Suppressor macrophage treated with lipopolysaccharide for 4 hours (primary cell): ENCODE measurements at regions not wholly inside any gene's neighbourhood (a gene's known extent, or its start where the extent isn't known, plus 50 kb on each side); places are given as distances from the start of the nearest gene placed in this dataset.

Source experiments
- DNase-seq: peaks from one replicate; pipeline ENCODE4 v3.0.0-alpha.2; 2020

DNA sequence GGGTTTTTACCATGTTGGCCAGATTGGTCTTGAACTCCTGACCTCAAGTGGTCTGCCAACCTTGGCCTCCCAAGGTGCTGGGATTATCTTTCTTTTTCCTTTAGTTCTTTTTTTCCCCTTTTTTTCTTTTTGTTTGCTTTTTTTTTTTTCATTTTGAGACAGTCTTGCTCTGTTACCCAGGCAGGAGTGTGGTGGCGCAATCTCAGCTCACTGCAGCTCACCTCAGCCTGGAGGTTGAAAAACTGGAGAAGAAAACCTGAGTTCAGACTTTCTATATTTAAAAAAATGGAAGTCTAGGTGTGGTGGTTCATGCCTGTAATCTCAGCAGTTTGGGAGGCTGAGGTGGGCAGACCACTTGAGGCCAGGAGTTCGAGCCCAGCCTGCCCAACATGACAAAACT is 181.1 kb upstream of the HS3ST1 start:
- DNase-seq: no peak

DNA sequence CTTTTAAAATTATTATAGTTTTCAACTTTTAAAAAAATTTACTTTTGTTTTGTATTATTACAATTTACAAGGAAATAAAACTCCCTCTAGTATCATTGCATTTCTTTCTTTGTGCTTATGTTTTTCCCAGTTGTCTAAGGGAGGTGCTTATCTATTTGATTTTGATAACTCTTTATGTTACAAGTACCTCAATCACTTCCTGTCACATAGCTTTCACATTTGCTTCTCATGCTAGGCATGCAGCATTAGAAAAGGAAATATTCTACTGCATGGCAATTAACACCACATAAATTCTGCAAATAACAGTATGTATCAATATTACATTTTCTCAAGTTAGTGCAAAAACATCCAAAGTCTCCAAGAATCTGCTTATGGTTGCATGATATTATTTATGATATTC is 180.3 kb upstream of the HS3ST1 start:
- DNase-seq: no peak

DNA sequence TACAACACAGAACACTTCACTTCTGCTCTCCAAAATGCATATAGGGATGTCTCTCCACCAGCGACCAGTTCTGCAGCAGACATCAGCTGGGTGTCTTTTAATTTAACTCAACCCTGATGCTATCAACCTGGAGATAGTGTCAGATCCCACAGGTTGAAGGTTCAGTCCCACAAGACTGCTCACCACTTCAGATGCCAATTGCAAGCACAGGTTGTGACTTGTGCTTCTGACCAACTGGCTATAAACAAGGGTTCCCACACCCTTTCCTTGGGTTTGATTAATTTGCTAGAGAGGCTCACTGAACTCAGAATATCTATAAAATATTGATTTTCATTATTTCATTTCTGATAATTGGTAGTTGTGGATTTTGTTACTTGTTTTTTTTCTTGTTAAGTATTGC is 177.4 kb upstream of the HS3ST1 start:
- DNase-seq: no peak

DNA sequence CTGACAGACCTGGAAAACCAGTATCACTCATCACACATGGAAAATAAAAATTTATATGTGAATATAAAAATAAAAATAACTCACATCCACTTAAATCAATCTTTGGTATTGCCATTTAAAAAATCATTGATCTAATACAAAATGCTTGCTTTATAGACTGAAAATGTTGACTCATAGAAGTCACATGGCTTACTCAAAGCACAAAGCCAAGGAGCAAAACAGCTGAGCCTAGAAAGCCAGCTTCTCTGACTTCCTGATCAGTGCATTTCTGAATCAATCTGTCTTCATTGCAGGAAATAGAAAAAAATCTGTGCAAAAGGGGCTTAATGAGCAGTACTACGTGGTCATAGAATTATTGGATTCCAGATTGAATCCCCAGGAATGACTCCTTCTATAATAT is 176.9 kb upstream of the HS3ST1 start:
- peak; percentile 21 for DNase-seq

DNA sequence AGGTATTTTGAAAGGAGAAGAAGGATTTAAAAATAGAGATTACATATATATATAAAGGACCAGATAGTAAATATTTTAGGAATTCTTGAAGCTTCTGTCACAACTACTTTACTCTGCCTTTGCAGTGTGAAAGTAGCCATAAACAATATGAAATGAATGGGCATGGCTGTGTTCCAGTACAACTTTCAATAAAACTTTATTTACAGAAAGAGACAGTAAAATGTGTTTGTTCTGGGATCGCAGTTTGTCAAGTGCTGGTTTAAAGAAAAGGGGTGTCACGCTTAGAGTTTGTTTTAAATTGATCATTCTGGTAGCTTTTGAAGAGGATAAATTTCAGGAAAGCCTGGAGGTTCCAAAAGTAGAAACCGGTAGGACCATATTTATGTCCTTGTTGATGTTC is 176.1 kb upstream of the HS3ST1 start:
- no peak for DNase-seq

DNA sequence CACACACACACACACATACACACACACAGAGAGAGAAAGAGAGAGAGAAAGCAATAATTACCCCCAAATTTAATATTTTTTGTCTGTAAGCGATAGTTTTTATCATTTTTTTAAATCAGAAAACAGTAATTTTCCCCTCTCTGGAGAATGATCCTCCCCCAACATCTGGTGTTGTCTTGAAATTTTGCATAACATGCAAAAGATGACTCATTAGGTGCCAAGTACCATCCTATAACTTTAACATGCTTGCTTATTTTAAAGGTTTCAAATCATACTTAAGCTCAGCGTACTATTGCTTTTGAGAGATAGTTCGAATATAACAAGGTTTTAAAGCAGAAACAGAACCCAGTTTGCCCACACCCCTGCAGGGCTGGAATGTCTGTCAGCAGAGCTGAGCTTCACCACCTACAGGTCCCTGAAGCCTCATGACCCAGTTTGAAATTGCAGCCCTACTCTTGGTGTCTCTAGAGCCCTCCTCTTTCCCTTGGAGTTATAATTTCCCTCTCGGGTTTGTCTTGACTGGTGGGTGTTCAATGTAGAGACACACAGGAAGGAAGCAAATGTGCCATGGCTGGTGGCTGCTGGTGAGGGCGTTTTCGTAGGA is 175.0 kb upstream of the HS3ST1 start:
- no peak for DNase-seq

DNA sequence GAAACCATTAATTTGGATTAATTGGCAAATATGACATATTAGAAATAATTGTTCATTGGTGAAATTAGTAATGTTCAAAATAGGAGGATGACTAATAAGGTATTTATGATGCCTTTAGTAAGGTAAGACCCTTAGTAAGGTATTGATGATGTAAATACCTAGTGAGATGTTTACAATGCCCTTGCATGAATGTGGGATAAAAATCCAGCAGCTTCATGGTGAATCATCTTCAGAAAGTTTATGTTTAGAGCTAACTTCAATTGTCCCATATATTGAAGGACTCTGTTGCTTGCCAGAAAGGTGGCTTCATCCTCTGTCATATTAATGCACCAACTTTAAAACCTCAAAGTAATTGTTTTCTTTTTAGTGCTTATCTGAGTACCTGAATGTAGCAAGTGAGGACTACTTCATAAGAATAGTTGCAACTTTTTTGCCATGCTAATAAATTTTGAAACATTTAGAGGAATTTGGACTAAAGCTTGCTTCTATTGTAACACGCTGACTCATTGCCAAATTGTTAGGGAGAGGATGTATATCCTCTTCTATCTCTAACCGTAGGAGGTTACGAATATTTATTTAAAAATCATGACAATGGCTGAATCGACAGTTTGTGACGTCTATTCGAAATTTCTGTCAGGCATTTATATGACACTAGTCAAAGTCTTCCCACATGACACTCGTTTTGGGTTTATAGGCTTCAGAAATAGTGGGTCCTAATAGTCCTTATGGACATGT is 174.1 kb upstream of the HS3ST1 start:
- no peak for DNase-seq

DNA sequence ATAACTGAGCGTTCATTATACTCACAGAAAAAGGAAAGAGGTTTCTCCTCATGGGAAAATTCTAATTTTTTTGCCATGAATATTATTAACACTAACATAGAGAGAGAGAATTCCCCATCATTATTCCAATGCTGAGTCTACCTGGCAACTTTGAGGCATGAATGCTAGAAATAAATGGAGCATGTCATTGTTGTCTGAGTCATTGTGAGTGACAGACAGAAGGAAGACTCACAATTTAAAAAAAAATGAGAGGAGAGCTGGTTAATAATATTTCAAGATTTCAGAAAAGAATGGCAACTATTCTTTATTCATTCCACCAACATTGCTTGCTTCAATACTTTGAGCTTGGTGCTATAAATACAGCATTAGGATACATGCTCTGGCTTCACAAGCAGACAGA is 170.4 kb upstream of the HS3ST1 start:
- no peak for DNase-seq

DNA sequence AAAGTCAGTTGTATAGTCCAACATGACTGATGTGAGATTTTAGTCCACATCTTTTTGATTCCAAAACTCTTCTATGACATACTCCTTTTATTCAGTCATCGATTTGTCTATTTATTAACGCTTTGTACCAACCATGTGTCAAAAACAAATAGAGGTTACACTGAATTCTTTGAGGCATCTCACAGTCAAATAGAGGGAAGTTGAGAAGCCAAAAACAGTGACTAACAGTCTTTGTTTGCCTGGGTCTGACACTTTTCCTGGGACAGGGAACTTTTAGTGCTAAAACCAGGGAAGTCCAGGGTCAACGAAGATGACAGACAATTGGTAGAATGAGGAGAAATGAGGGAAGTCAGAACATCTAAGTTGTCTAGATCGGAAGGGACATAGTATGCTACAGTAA is 169.9 kb upstream of the HS3ST1 start:
- DNase-seq: no peak

DNA sequence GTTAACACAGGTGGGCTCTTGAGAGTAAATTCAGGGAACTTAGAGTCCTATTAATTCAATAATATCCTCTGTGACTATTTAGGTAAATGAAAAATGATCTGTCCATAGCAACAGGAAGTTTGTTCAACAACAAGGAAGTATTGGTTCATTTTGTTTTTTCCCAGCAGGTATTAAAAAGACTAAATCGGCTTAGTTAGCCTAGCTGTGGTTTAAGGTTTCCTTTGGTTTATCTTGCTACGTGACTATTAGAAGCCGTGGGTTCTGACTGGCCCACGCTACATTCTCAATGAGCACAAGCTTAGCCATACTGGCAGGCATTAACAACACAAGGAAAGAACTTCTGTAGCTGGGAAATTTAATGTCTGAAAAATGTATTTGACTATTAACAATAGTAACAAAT is 168.8 kb upstream of the HS3ST1 start:
- no peak for DNase-seq

DNA sequence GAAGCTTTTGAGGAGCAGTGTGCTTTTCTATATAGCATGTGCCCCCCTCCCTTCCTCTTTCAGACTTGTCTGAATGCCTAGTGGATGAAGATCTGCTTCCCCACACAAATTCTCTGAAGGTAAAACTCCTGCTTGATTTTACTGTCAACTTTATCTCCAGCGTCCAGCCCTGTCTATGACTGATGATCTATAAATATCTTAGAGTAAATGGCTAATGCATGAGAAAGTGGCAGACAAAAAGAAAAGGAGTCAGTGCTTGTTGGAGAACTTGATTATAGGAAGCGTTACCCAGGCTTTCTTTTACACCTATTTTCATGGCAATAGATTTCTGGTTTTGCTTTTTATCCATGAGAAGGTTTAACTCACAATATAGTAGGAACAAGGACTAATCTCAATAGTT is 168.3 kb upstream of the HS3ST1 start:
- DNase-seq: no peak

DNA sequence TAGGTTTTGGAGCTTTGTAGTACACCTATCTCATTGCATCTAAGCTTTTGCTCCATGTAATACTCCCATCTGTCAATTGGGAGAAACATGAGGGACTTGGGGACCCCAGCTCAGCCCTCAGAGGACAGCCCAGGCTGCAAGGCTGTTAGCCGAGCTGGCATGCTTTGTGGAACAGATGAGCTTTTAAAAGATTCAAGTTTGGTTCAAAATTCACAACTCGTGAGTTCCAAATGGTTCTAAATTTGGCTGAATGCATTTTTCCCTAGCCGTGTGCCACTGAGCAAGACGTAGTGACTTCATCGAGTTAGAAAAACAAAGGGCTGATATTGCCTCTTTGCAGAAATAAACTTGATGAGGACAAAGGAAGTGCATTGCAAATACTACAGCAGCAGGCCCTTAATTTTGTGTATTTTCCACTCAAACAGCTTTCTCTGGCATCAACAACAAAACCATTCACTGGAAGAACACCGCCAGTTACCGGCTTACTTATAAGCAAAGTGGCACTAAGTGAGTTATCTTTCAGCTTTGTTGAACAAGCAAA is 165.0 kb upstream of the HS3ST1 start:
- no peak for DNase-seq

DNA sequence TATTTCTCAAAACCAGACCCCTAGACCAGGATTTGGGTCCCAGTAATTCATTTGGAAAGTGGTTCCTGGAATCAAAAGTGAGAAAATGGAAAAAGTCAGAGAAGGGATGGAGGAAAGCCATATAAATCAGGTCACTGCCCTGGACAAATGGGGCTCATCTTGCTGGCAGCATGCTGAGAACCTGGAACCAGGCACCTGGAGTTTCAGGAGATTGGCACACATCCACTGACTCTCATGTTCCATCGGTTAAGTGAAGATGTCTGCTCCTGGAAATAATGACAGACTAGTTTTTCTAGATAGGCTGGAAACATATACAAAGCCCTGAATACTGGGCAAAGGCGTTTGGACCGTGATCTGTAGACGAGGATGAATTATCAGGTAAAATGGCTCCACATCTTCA is 163.6 kb upstream of the HS3ST1 start:
- no peak for DNase-seq

DNA sequence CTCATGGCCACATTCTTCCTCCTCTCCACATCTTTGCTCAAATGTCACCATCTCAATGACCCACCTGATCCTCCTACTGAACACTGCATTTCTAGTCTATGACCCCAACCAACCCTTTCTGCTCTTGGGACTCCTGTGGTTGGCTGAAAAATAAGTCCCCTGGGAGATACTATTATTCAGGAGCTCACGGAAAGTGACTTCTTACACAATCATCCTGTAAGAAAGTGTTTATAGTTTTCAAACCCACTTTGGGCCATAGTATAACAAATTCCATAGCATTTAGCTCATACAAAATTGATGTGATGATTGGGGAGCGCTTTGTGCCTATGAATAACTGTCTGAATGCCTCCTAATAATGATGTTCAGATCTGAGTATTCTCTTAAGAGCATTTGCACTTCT is 161.4 kb upstream of the HS3ST1 start:
- no peak for DNase-seq

DNA sequence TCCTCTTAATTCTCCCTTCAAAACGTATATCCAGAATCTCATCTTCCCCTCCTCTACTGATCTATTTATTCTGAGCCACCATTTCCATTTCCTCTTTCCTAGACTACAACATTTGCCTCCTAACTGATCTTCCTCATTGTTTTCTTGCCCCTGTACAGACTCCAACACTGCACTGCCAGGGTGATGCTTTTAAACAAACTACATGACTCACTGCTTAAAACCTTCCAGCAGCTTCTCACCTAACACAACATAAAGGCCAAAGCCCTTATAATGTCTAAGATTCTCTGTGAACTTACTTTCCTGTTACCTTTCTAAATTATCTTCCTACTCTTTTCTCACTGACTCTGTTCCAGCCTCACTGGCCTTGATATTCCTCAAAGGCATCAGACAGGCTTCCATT is 161.0 kb upstream of the HS3ST1 start:
- DNase-seq: no peak

DNA sequence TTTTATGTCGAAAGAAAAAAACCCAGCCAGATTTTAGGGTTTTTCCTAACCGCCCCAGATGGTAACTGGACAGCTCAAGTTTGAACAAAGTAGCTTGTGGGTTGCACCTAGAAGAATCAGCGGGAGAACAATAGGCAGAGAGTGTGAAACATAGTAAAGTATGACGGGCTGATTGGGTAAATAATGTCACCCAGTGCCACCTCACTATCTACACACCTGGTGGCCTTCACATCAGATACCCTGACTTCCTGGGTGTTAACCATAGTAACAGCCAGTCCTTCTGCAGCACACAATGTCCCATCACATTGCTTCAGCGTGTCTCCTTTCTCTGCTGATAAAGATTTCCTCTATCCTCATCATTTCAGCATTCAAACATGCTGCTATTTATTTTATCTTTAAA is 159.1 kb upstream of the HS3ST1 start:
- no peak for DNase-seq

DNA sequence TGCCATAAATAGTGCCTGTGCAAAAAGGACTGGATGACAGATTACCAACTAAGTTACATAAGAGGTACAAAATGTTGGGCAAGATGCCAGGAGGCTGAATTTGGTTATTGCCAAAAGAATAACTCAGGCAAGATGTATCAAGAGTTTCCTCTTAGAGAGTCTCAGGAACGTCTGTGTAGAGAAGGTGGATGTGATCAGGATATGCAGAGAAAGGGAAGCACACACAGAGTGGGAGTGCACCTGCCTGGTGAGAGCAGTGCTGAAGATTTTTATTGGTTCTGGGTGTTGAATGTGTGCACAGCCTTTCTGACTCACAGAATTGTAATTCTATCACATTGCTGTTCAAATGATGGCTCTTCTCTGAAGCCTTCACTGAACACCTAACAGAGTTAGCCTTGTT is 156.8 kb upstream of the HS3ST1 start:
- DNase-seq: no peak

DNA sequence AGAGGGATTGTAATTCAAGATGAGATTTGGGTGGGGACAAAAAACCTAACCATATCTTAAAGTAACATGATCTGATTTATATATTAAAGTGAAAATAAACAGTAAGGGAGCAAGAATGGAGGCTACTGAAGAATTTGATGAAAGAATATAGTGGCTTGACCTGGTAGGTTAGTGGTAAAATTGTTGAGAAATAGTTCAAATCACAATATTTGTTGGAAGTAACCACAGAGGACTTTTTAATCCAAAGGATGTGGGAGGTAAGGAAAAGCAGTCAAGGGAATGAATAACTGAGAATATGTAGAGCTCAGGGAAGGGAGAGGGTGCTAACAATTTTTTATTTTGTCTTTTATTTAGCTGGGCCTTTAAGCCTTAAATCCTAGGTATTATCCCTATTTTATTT is 139.8 kb upstream of the HS3ST1 start:
- DNase-seq: no peak

DNA sequence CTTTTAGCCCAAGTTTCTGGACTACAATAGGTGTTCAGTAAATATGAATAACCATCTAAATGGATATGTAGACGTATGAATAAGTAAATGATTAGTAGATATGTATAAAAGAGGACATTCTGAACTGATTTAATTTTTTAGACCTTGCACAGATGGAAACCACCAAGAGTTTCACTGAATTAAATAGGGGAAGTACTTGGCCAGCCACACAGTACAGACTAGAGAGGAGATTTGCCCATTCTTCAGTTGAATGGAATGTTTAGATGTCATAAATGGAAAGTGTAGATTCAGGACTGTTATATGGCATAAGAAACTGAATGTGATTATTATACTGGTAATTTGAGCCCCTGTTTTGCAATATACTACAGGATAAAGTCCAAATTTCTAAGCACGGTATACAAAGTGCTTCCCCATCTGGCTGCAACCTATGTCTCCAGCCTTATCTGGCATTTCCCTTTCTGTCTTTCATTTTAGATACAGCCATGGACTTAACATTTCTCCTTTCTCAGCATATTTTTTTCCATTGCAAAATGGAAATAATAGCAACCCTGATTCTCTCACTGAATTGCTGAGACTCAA is 137.8 kb upstream of the HS3ST1 start:
- DNase-seq: peak; percentile 39

DNA sequence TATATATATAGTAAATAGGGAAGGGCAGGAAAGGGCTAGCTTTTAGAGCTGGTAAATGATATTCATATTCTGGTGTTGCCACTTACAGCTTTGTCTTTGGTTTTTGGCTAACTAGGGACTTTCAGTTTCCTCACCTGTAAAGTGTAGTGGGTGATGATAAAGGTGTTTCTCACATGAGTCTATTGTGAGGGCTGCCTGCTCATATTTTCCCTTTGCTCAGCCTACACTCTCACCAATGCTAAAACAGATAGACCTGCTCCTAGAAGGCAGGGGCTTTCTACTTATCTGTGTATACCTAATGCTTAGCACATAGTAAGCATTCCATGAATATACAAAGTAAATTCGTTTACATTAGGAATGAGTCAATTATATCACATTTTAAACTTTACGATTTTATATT is 137.2 kb upstream of the HS3ST1 start:
- no peak for DNase-seq

DNA sequence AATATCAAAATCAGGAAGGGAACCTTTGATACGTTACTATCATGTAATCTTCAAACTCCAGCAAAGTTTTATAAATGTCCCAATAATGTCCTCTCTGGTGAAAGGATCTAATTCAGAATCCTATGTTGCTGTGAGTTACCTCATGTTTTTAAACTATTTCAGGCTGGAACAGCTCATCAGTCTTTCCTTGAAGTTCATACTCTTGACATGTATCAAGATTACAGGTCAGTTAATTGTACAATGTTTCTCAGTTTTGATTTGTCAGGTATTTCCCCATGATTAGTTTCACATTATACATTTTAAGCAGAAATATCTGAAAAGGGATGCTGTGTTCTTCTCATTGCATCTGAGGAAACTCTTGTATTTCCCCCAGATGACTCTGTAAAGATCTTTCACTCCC is 136.5 kb upstream of the HS3ST1 start:
- no peak for DNase-seq

DNA sequence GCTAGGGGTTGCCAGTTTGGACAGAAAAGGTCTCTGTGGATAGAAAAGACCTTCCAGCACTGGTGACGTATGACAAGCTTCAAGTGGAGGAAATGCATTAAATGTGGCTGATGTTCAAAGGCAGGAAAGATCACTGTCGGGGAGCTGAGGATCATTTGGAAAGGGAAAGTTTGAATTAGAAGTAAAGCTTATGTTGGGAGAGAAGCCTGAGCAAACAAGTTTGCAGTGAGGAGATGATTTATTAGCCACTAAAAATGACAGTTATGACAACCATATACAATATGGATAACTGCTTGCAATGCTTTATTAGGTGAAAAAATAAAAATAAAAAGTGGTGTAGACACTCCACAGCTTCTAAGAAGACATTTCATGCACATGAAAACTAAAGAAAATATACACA is 135.3 kb upstream of the HS3ST1 start:
- no peak for DNase-seq

DNA sequence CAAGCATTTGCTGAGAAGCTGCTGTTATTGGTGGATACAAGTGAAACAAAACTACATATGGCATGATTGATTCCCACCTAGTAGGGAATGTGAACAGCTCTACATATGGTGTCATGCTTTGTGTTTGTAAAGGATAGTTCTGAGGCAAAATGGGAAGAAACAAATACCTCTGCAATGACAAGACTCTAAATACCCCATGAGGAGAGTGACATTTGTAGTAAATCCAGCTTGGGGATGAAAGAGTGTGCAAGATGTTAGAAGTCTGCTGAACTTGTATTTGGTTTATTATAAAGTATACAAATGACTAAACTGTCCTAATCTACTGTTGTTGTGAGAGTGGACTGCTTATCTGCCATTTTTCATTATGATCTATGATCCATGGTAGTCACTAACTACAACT is 120.8 kb upstream of the HS3ST1 start:
- no peak for DNase-seq

DNA sequence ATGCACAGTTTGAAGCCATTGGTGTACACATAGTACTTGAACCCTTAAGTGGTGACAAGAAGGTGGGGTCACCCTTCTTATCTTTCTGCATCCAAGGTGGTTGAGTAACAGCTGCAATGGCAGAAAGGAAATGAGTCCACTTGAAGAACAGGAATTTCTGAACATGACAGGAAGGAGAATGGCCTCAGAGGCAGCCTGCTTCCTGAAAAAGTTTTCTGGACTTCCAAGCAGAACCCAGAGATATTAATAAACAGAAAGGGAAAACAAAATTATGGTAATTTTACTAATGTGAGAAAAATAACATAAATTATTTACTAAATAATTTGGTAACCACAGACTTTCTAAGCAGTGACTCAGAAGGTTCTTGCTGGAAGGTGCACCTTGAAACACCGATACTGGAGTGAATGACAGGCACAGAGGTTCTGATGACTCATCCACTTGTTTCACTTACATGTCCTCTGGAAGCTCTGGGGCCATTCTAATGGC is 119.9 kb upstream of the HS3ST1 start:
- no peak for DNase-seq
